ENCODE measurements at regions not wholly inside any gene's neighbourhood (a gene's known extent, or its start where the extent isn't known, plus 50 kb on each side); places are given as distances from the start of the nearest gene placed in this dataset.

- no peak for DNase-seq (ENCODE audit: low spot score)
- TF ChIP-seq CTCF (IDR thresholded peaks at IDR 0.05): no peak
- no peaks in the 10 kb centered on the region for H3K36me3 ChIP-seq
- no peaks in the 10 kb centered on the region for H3K27me3 ChIP-seq
- H3K4me1 ChIP-seq: peaks cover 0 to 7% of the 10 kb centered on the region in 2 donors
- no peak overlapping the region for H3K27ac ChIP-seq
- H3K9me3 ChIP-seq: no peaks in the 10 kb centered on the region
- H3K4me3 ChIP-seq: no peak overlapping the region
Measured at GRCh38 chr3:124381575-124382333, 348.5 kb upstream of the UMPS start.

GRCh38 chr3:124383051-124383450 is 347.2 kb upstream of the UMPS start:
- no peak overlapping the region for H3K27ac ChIP-seq
- TF ChIP-seq CTCF (IDR thresholded peaks at IDR 0.05): no peak
- H3K9me3 ChIP-seq: no peaks in the 10 kb centered on the region

GRCh38 chr3:124383846-124384466 is 346.3 kb upstream of the UMPS start:
- DNase-seq (ENCODE audit: low spot score): no peak
- H3K36me3 ChIP-seq: no peaks in the 10 kb centered on the region
- H3K4me1 ChIP-seq: peaks cover 0 to 7% of the 10 kb centered on the region in 2 donors
- H3K27ac ChIP-seq: no peak overlapping the region
- TF ChIP-seq CTCF (IDR thresholded peaks at IDR 0.05): no peak
- no peaks in the 10 kb centered on the region for H3K27me3 ChIP-seq
- H3K4me3 ChIP-seq: no peak overlapping the region
- no peaks in the 10 kb centered on the region for H3K9me3 ChIP-seq

More at GRCh38 chr3:124383051-124383450, 347.2 kb upstream of the UMPS start:
- Histone ChIP-seq H3K4me3 (no peak overlapping the region), H3K36me3 (no peaks in the 10 kb centered on the region), H3K27me3 (no peaks in the 10 kb centered on the region), H3K4me1 (peaks cover 0 to 7% of the 10 kb centered on the region in 2 donors)
- DNase-seq (ENCODE audit: low spot score): no peak

- H3K27ac ChIP-seq: no peak overlapping the region
- H3K4me1 ChIP-seq: peaks cover 0 to 7% of the 10 kb centered on the region in 2 donors
- H3K27me3 ChIP-seq: no peaks in the 10 kb centered on the region
- H3K36me3 ChIP-seq: no peaks in the 10 kb centered on the region
- no peaks in the 10 kb centered on the region for H3K9me3 ChIP-seq
- TF ChIP-seq CTCF (IDR thresholded peaks at IDR 0.05): no peak
- no peak for DNase-seq (ENCODE audit: low spot score)
- no peak overlapping the region for H3K4me3 ChIP-seq
Measured at GRCh38 chr3:124384527-124384926, 345.7 kb upstream of the UMPS start.

GRCh38 chr3:124385996-124386395 is 344.3 kb upstream of the UMPS start:
- H3K27ac ChIP-seq: no peak overlapping the region
- no peak overlapping the region for H3K4me3 ChIP-seq
- no peaks in the 10 kb centered on the region for H3K27me3 ChIP-seq
- H3K9me3 ChIP-seq: no peaks in the 10 kb centered on the region
- DNase-seq (ENCODE audit: low spot score): no peak
- no peak for TF ChIP-seq CTCF (IDR thresholded peaks at IDR 0.05)
- H3K36me3 ChIP-seq: no peaks in the 10 kb centered on the region
- peaks cover 0 to 7% of the 10 kb centered on the region in 2 donors for H3K4me1 ChIP-seq

Measured in right atrium auricular region (tissue), 2 donors.